GM04504 (cell line): ENCODE measurements at regions not wholly inside any gene's neighbourhood (a gene's known extent, or its start where the extent isn't known, plus 50 kb on each side); places are given as distances from the start of the nearest gene placed in this dataset.

ENCODE experiments used
- DNase-seq: peaks from one replicate; pipeline ENCODE4 v3.0.0-alpha.2; 2012; ENCODE audit warnings: low read depth

- DNase-seq = no peak
These were observed 351.2 kb upstream of the DYNLRB2 start for GRCh38 chr16:80189476-80190175.

GRCh38 chr16:80176114-80176513 is 364.7 kb upstream of the DYNLRB2 start:
- DNase-seq = no peak

- no peak for DNase-seq
These were observed 365.8 kb upstream of the DYNLRB2 start for GRCh38 chr16:80175011-80175410.

GRCh38 chr16:80174416-80174815 is 366.4 kb upstream of the DYNLRB2 start:
- DNase-seq = peak; percentile 77

- DNase-seq = no peak
These were observed 369.0 kb upstream of the DYNLRB2 start for GRCh38 chr16:80171746-80172145.

- DNase-seq = no peak
These were observed 369.6 kb upstream of the DYNLRB2 start for GRCh38 chr16:80171199-80171598.

GRCh38 chr16:80167657-80168390 is 373.0 kb upstream of the DYNLRB2 start:
- no peak for DNase-seq

- DNase-seq = no peak
These were observed 374.7 kb upstream of the DYNLRB2 start for GRCh38 chr16:80166082-80166481.

GRCh38 chr16:80164966-80165550 is 375.7 kb upstream of the DYNLRB2 start:
- no peak for DNase-seq

- DNase-seq = no peak
These were observed 377.5 kb upstream of the DYNLRB2 start for GRCh38 chr16:80163339-80163738.

- no peak for DNase-seq
These were observed 378.7 kb upstream of the DYNLRB2 start for GRCh38 chr16:80161799-80162739.

GRCh38 chr16:80158766-80159165 is 382.0 kb upstream of the DYNLRB2 start:
- DNase-seq = peak; percentile 37

- no peak for DNase-seq
These were observed 389.1 kb upstream of the DYNLRB2 start for GRCh38 chr16:80151722-80152111.

- DNase-seq = peak; percentile 46
These were observed 389.6 kb upstream of the DYNLRB2 start for GRCh38 chr16:80150978-80151721.

- no peak for DNase-seq
These were observed 392.0 kb upstream of the DYNLRB2 start for GRCh38 chr16:80148826-80149225.

GRCh38 chr16:80147026-80147655 is 393.7 kb upstream of the DYNLRB2 start:
- peak; percentile 44 for DNase-seq

GRCh38 chr16:80144191-80144590 is 396.6 kb upstream of the DYNLRB2 start:
- DNase-seq = no peak

GRCh38 chr16:80142940-80143339 is 397.9 kb upstream of the DYNLRB2 start:
- DNase-seq = no peak

GRCh38 chr16:80142281-80142680 is 398.5 kb upstream of the DYNLRB2 start:
- DNase-seq = no peak

- DNase-seq = no peak
These were observed 411.0 kb upstream of the DYNLRB2 start for GRCh38 chr16:80129791-80130190.

GRCh38 chr16:80125677-80126076 is 415.1 kb upstream of the DYNLRB2 start:
- no peak for DNase-seq
